ENCODE measurements at regions not wholly inside any gene's neighbourhood (a gene's known extent, or its start where the extent isn't known, plus 50 kb on each side); places are given as distances from the start of the nearest gene placed in this dataset.

DNA sequence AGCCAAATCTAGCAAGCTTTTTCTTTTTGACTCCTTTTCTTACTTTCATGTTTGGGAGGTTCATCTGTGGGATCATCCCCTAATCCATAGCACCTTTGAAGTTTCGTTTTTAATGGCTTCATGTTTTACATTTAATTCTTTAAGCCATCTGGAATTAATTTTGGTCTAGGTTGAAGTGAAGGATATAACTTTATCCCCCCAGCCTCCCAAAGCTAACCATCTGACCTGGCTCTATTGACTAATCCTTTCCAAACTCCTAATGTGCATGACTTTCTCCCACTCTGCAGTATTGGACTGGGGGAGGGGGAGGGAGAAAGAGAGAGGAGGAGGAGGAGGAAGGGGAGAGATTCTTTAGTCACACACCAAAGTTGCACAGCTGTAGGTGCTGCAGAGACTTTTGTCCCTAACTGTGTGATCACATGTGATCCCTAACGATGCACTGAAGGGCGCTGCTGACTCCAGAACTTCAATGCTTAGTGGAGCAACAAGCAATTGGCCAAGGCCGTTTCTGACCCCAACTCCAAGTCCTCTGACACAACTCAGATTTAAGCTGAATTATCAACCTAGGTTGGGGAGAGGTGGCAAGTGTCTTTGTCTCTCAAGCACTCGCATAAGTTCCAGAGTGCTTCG lies 191.6 kb downstream of the HUNK start:
- no peaks in the 10 kb centered on the region for H3K27me3 ChIP-seq (ENCODE audit: control insufficient read depth, insufficient read depth, low read length)
- H3K4me1 ChIP-seq (ENCODE audit: control insufficient read depth, insufficient read depth, low read length), result no peaks in the 10 kb centered on the region
- Mint-ChIP-seq H3K9me3 (no peaks in the 10 kb centered on the region), H3K4me1 (no peaks in the 10 kb centered on the region), H3K27me3 (ENCODE audit: low read depth in 2 of 2) (peaks cover 8 to 23% of the 10 kb centered on the region in 2 donors), H3K36me3 (no peaks in the 10 kb centered on the region), H3K4me3 (no peak overlapping the region), H3K27ac (no peak overlapping the region)
- WGBS (ENCODE audit: insufficient coverage), result 88% methylated on average over 5 of the region's 6 CpGs
- H3K36me3 ChIP-seq (ENCODE audit: control insufficient read depth, insufficient read depth, low read length), result no peaks in the 10 kb centered on the region
- no peak for ATAC-seq
- no peak for DNase-seq
- H3K27ac ChIP-seq (ENCODE audit: low read length), result no peak overlapping the region
- intact Hi-C loops (cut with micrococcal nuclease), result no loop called here
- H3K4me3 ChIP-seq (ENCODE audit: low read length), result no peak overlapping the region
- H3K9me3 ChIP-seq (ENCODE audit: control insufficient read depth, insufficient read depth, low read length), result no peaks in the 10 kb centered on the region
- TF ChIP-seq, protein P1, sequence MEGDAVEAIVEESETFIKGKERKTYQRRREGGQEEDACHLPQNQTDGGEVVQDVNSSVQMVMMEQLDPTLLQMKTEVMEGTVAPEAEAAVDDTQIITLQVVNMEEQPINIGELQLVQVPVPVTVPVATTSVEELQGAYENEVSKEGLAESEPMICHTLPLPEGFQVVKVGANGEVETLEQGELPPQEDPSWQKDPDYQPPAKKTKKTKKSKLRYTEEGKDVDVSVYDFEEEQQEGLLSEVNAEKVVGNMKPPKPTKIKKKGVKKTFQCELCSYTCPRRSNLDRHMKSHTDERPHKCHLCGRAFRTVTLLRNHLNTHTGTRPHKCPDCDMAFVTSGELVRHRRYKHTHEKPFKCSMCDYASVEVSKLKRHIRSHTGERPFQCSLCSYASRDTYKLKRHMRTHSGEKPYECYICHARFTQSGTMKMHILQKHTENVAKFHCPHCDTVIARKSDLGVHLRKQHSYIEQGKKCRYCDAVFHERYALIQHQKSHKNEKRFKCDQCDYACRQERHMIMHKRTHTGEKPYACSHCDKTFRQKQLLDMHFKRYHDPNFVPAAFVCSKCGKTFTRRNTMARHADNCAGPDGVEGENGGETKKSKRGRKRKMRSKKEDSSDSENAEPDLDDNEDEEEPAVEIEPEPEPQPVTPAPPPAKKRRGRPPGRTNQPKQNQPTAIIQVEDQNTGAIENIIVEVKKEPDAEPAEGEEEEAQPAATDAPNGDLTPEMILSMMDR (IDR thresholded peaks at IDR 0.05), result no peak

DNA sequence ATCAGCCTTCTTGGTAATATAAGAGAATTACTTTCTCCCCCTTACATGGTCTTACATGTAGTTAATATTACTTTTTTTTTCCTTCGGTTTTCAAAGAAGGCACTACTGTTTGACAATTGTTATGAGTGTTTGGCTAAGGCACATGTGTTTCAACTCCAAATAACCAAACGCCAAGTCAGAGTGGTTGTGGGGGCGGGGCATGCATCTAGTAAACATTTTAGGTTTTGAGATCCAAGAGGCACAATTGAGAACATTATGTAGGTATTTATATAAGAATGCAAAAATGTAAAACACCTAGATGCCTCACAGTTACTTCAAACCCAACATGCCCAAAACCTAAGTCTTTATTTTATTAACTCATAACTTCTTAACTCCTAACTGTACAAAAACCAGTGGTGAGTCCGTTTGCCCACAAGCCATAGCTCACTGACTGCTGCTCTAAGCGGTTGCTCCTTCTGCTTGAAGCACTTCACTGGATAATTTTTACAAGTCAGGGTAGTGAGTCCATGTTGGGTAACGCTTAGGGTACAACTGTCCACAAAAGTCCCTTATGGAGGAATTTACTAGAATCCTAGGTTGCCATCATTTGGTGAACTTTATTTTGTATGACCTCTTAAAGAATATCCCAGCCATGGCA lies 189.9 kb downstream of the HUNK start:
- Mint-ChIP-seq H3K4me3 (no peak overlapping the region), H3K9me3 (no peaks in the 10 kb centered on the region), H3K27ac (no peak overlapping the region), H3K27me3 (ENCODE audit: low read depth in 2 of 2) (peaks cover 14 to 23% of the 10 kb centered on the region in 2 donors), H3K4me1 (no peaks in the 10 kb centered on the region), H3K36me3 (no peaks in the 10 kb centered on the region)
- Histone ChIP-seq H3K4me3 (ENCODE audit: low read length) (no peak overlapping the region), H3K9me3 (ENCODE audit: control insufficient read depth, insufficient read depth, low read length) (no peaks in the 10 kb centered on the region), H3K27ac (ENCODE audit: low read length) (no peak overlapping the region), H3K27me3 (ENCODE audit: control insufficient read depth, insufficient read depth, low read length) (no peaks in the 10 kb centered on the region), H3K36me3 (ENCODE audit: control insufficient read depth, insufficient read depth, low read length) (no peaks in the 10 kb centered on the region), H3K4me1 (ENCODE audit: control insufficient read depth, insufficient read depth, low read length) (no peaks in the 10 kb centered on the region)
- DNase-seq (no peak), ATAC-seq (no peak)
- TF ChIP-seq, protein P1 (IDR thresholded peaks at IDR 0.05), result no peak
- intact Hi-C loops (cut with micrococcal nuclease), result no loop called here
- 90% methylated on average over 3 of the region's 6 CpGs for WGBS (ENCODE audit: insufficient coverage)

DNA sequence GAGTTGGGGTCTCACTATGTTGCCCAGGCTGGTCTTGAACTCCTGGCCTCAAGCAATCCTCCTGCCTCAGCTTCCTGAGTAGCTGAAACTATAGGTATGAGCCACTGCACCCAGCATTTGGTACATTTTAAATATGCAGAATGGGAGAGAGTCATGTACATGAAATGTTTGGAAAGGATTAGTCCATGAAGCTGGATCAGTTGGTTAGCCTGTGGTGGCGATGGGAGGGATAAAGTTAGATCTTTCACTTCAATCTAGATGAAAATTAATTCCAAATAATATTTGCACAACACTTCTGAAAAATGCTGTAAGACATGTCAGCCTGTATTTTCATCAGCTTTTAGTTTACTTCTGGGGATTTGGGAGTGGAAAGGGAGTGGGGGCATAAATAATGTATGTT lies 188.9 kb downstream of the HUNK start:
- DNase-seq (no peak), ATAC-seq (no peak)
- H3K27ac Mint-ChIP-seq, result no peak overlapping the region
- no peaks in the 10 kb centered on the region for H3K4me1 Mint-ChIP-seq
- peaks cover 12 to 23% of the 10 kb centered on the region in 2 donors for H3K27me3 Mint-ChIP-seq (ENCODE audit: low read depth in 2 of 2)
- H3K4me3 Mint-ChIP-seq, result no peak overlapping the region
- no peaks in the 10 kb centered on the region for H3K36me3 ChIP-seq (ENCODE audit: control insufficient read depth, insufficient read depth, low read length)
- no CpG with 5 or more reads among the region's 1 CpG for WGBS (ENCODE audit: insufficient coverage)
- no peaks in the 10 kb centered on the region for H3K4me1 ChIP-seq (ENCODE audit: control insufficient read depth, insufficient read depth, low read length)
- H3K9me3 ChIP-seq (ENCODE audit: control insufficient read depth, insufficient read depth, low read length), result no peaks in the 10 kb centered on the region
- no peaks in the 10 kb centered on the region for H3K36me3 Mint-ChIP-seq
- H3K4me3 ChIP-seq (ENCODE audit: low read length), result no peak overlapping the region
- no peaks in the 10 kb centered on the region for H3K27me3 ChIP-seq (ENCODE audit: control insufficient read depth, insufficient read depth, low read length)
- no peaks in the 10 kb centered on the region for H3K9me3 Mint-ChIP-seq
- TF ChIP-seq, protein P1 (IDR thresholded peaks at IDR 0.05), result no peak
- intact Hi-C loops (cut with micrococcal nuclease), result no loop called here
- no peak overlapping the region for H3K27ac ChIP-seq (ENCODE audit: low read length)

DNA sequence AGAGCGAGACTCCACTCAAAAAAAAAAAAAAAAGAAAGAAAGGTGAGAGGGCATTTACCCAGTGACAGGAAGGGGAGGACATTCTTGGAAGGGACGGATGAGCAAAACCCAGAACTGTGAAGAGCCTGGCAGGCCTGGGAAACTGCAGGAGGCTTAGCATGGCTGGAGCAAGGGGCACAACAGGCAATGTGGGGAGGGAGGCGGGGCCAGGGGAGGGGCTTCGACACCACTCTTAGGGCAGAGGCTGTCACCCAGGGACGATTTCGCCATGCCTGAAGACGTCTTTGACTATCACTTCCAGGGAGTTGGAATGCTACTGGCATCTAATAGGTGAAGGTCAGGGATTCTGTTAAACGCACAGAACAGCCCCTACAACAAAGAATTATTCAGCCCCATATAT lies 184.0 kb downstream of the HUNK start:
- no peak overlapping the region for H3K4me3 ChIP-seq (ENCODE audit: low read length)
- H3K4me1 ChIP-seq (ENCODE audit: control insufficient read depth, insufficient read depth, low read length), result no peaks in the 10 kb centered on the region
- Mint-ChIP-seq H3K4me3 (no peak overlapping the region), H3K27me3 (ENCODE audit: low read depth in 2 of 2) (peaks cover 5 to 12% of the 10 kb centered on the region in 2 donors), H3K27ac (no peak overlapping the region), H3K4me1 (no peaks in the 10 kb centered on the region), H3K9me3 (peaks cover 2 to 4% of the 10 kb centered on the region in 2 donors), H3K36me3 (peaks cover 5% of the 10 kb centered on the region)
- no peaks in the 10 kb centered on the region for H3K36me3 ChIP-seq (ENCODE audit: control insufficient read depth, insufficient read depth, low read length)
- no peak overlapping the region for H3K27ac ChIP-seq (ENCODE audit: low read length)
- DNase-seq, result no peak
- WGBS (ENCODE audit: insufficient coverage), result 80% methylated on average over 8 of the region's 8 CpGs
- H3K27me3 ChIP-seq (ENCODE audit: control insufficient read depth, insufficient read depth, low read length), result no peaks in the 10 kb centered on the region
- TF ChIP-seq, protein P1 (IDR thresholded peaks at IDR 0.05), result no peak
- ATAC-seq, result no peak
- intact Hi-C loops (cut with micrococcal nuclease), result no loop called here
- H3K9me3 ChIP-seq (ENCODE audit: control insufficient read depth, insufficient read depth, low read length), result peaks cover under 1% of the 10 kb centered on the region

All from natural killer cell (primary cell).